ENCODE measurements at regions not wholly inside any gene's neighbourhood (a gene's known extent, or its start where the extent isn't known, plus 50 kb on each side); places are given as distances from the start of the nearest gene placed in this dataset.
"Not testable (repeated sequence)": the region's sequence is repeated elsewhere in the genome, so short reads cannot be mapped to it uniquely, and the experiment has no call there.

DNA sequence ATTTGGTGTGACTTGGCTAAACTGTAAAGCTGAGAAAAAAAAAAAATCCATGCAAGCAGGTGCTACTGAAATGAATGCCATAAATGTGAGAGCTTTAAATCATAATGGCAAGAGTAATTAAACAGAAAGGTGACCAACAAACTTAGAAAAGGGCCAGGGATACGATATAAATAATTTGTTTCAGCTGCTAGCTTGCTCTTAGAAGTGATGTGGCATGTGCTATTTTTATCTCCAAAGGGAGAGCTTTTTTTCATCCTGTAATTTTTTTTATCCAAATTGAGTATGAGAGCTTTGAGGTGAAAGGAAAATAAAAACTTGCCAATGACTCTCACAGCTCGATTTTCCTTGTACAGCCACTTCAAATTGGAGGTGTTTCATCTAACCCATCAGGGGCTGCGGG lies 315.3 kb downstream of the OR4C45 start:
- H3K4me3 Mint-ChIP-seq; DNase-seq (ENCODE audit: low spot score in 2 of 2); ATAC-seq; H3K36me3 Mint-ChIP-seq; H3K9me3 Mint-ChIP-seq; H3K4me1 Mint-ChIP-seq; H3K27ac Mint-ChIP-seq: not testable (repeated sequence)

DNA sequence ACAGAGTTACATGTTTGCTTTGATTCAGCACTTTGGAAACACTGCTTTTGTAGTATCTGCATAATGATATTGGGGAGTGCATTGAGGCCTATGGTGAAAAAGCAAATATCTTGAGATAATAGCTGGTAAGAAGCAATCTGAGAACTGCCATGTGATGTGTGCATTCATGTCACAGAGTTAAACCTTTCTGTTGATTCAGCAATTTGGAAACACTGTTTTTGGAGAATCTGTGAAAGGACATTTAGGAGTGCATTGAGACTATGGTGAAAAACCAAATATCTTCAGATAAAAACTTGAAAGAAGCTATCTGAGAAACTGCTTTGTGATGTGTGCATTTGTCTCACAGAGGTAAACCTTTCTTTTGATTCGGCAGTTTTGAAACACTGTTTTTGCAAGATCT lies 346.8 kb downstream of the OR4C45 start:
- H3K36me3 Mint-ChIP-seq = no peaks in the 10 kb centered on the region
- no peak for DNase-seq (ENCODE audit: low spot score in 2 of 2)
- no peak overlapping the region for H3K4me3 Mint-ChIP-seq
- no peaks in the 10 kb centered on the region for H3K4me1 Mint-ChIP-seq
- peaks cover 3% of the 10 kb centered on the region for H3K9me3 Mint-ChIP-seq
- ATAC-seq = no peak
- no peak overlapping the region for H3K27ac Mint-ChIP-seq

DNA sequence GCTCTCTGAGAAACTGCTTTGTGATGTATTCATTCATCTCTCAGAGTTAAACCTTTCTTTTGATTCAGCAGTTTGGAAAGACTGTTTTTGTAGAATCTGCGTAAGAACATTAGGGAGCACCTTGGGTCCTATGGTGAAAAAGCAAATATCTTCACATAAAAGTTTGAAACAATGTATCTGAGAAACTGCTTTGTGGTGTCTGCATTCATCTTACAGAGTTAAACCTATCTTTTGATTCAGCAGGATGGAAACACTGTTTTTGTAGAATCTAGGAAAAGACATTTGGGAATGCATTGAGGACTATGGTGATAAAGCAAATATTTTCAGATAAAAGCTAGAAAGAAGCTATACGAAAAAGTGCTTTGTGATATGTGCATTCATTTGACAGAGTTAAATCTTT lies 361.3 kb downstream of the OR4C45 start:
- DNase-seq (ENCODE audit: low spot score in 2 of 2) (no peak), ATAC-seq (no peak)
- Mint-ChIP-seq H3K4me3 (no peak overlapping the region), H3K36me3 (no peaks in the 10 kb centered on the region), H3K27ac (no peak overlapping the region), H3K4me1 (no peaks in the 10 kb centered on the region), H3K9me3 (peaks cover 13% of the 10 kb centered on the region)

DNA sequence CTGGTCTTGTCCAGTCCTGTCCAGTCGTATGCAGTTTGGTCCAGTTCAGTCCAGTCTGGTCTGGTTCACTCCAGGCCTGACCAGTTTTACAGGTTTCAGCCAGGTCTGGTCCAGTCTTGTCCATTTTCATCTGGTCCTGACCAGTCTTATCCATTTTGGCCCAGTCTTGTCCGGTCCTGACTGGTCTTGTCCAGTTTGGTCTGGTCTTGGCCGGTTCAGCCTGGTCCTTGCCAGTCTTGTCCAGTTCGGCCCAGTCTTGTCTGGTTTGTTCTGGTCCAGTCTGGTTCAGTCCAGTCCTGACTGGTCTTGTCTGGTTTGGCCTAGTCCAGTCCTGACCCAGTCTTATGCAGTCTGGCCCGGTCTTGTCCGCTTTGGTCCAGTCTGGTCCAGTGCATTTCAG lies 380.2 kb downstream of the OR4C45 start:
- Mint-ChIP-seq H3K9me3 (peaks cover 6% of the 10 kb centered on the region), H3K27ac (no peak overlapping the region), H3K4me1 (no peaks in the 10 kb centered on the region), H3K36me3 (no peaks in the 10 kb centered on the region), H3K4me3 (no peak overlapping the region)
- DNase-seq (ENCODE audit: low spot score in 2 of 2) = no peak
- no peak for ATAC-seq

DNA sequence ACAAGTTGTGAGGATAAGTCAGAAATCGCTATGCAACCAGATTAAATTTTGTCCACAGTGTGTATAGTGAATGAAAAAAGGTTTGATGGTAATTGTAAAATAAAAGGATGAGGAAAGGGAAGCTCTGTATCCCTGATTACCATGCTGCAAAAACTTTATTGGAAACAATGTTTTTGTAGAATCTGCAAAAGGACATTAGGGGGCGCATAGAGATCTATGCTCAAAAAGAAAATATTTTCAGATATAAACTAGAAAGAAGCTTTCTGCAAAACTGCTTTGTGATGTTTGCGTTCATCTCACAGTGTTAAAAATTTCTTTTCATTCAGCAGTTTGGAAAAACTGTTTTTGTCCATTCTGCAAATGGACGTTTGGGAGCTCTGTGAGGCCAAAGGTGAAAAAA lies 390.5 kb downstream of the OR4C45 start:
- no peaks in the 10 kb centered on the region for H3K36me3 Mint-ChIP-seq
- no peak for DNase-seq (ENCODE audit: low spot score in 2 of 2)
- H3K9me3 Mint-ChIP-seq = peaks cover 7% of the 10 kb centered on the region
- no peaks in the 10 kb centered on the region for H3K4me1 Mint-ChIP-seq
- no peak overlapping the region for H3K27ac Mint-ChIP-seq
- no peak for ATAC-seq
- H3K4me3 Mint-ChIP-seq = no peak overlapping the region
